Smooth muscle cell (in vitro differentiated cells): ENCODE measurements at regions not wholly inside any gene's neighbourhood (a gene's known extent, or its start where the extent isn't known, plus 50 kb on each side); places are given as distances from the start of the nearest gene placed in this dataset.

Experiments used
- DNase-seq: peaks from one replicate; lab custom pipeline; 2025; ENCODE audit not compliant: unreplicated experiment; lab: John Stamatoyannopoulos, UW
- H2AFZ ChIP-seq: fragments of 200-600 bp; sonication (generic); 2 replicates; pipeline ENCODE4 v1.6.0; 2016; ENCODE audit warnings: antibody characterized with exemption, low read depth, mild to moderate bottlenecking
- H3F3A ChIP-seq: fragments of 200-600 bp; sonication (generic); 2 replicates; pipeline ENCODE4 v1.6.0; 2017; ENCODE audit warnings: antibody characterized with exemption, low read depth
- H3K27ac ChIP-seq: fragments of 200-600 bp; sonication (generic); 2 replicates; pipeline ENCODE4 v1.5.1; 2016; ENCODE audit warnings: low read depth, mild to moderate bottlenecking
- H3K27me3 ChIP-seq: fragments of 200-600 bp; sonication (generic); 2 replicates; pipeline ENCODE4 v1.6.1; 2016; ENCODE audit warnings: low read depth, mild to moderate bottlenecking
- H3K36me3 ChIP-seq: fragments of 200-600 bp; sonication (generic); 2 replicates; pipeline ENCODE4 v1.5.1; 2016; ENCODE audit warnings: low read depth
- H3K4me1 ChIP-seq: fragments of 200-600 bp; sonication (generic); 2 replicates; pipeline ENCODE4 v1.5.1; 2016; ENCODE audit warnings: low read depth
- H3K4me2 ChIP-seq: fragments of 200-600 bp; sonication (generic); 2 replicates; pipeline ENCODE4 v1.6.0; 2016; ENCODE audit warnings: mild to moderate bottlenecking
- H3K4me3 ChIP-seq: fragments of 200-600 bp; sonication (generic); 2 replicates; pipeline ENCODE4 v1.5.1; 2016; ENCODE audit warnings: mild to moderate bottlenecking
- H3K79me2 ChIP-seq: fragments of 200-600 bp; sonication (generic); 2 replicates; pipeline ENCODE4 v1.6.0; 2016; ENCODE audit warnings: low read depth, mild to moderate bottlenecking
- H3K9ac ChIP-seq: fragments of 200-600 bp; sonication (generic); 2 replicates; pipeline ENCODE4 v1.6.0; 2016; ENCODE audit warnings: low read depth
- H3K9me3 ChIP-seq: fragments of 200-600 bp; sonication (generic); replicated peaks from 2 replicates; pipeline ENCODE4 v1.5.1; 2016; ENCODE audit warnings: low read depth
- H4K20me1 ChIP-seq: fragments of 200-600 bp; sonication (generic); 2 replicates; pipeline ENCODE4 v1.6.0; 2016; ENCODE audit warnings: low read depth
- WGBS: methylation state at CpG from one replicate; pipeline ENCODE4 v1.1.7; 2016; ENCODE audit warnings: low lambda C conversion rate; 5-methylcytosine and 5-hydroxymethylcytosine counted together
- TF ChIP-seq, protein P1 (sequence below): fragments of 200-600 bp; sonication (generic); IDR thresholded peaks from 2 replicates; pipeline ENCODE4 v1.5.1; 2017; ENCODE audit warnings: borderline replicate concordance, mild to moderate bottlenecking, antibody characterized with exemption; ENCODE audit not compliant: insufficient read depth, poor library complexity, severe bottlenecking

DNA sequence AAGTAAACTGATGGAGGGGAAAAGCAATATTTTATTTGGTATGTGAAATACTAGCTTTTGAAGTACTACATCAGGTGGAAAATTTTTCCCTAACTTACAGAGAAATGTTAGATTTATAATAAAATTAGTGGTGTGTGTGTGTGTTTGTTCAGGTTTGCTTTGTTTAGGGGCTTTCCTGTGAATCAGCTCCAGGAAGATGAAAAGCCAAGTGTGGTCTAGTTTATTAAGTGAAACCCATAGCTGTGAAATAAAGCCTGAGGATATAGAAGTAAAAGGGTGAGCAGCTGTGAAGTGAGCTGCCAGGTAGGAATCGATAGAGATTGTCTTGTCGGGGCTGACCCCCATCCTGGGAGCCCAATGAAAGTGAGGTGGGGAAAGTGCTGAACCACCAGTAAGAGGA is 347.6 kb upstream of the IMPG1 start:
- Histone ChIP-seq H3K9ac (no peak overlapping the region), H3F3A (no peaks in the 10 kb centered on the region), H2AFZ (no peak overlapping the region), H3K36me3 (no peaks in the 10 kb centered on the region), H3K4me1 (no peaks in the 10 kb centered on the region), H4K20me1 (no peaks in the 10 kb centered on the region), H3K27me3 (no peaks in the 10 kb centered on the region), H3K27ac (no peak overlapping the region), H3K4me3 (no peak overlapping the region), H3K9me3 (no peaks in the 10 kb centered on the region), H3K4me2 (no peak overlapping the region), H3K79me2 (no peaks in the 10 kb centered on the region)
- 88% methylated on average over 2 of the region's 2 CpGs for WGBS
- no peak for DNase-seq
- TF ChIP-seq, protein P1, sequence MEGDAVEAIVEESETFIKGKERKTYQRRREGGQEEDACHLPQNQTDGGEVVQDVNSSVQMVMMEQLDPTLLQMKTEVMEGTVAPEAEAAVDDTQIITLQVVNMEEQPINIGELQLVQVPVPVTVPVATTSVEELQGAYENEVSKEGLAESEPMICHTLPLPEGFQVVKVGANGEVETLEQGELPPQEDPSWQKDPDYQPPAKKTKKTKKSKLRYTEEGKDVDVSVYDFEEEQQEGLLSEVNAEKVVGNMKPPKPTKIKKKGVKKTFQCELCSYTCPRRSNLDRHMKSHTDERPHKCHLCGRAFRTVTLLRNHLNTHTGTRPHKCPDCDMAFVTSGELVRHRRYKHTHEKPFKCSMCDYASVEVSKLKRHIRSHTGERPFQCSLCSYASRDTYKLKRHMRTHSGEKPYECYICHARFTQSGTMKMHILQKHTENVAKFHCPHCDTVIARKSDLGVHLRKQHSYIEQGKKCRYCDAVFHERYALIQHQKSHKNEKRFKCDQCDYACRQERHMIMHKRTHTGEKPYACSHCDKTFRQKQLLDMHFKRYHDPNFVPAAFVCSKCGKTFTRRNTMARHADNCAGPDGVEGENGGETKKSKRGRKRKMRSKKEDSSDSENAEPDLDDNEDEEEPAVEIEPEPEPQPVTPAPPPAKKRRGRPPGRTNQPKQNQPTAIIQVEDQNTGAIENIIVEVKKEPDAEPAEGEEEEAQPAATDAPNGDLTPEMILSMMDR = no peak

DNA sequence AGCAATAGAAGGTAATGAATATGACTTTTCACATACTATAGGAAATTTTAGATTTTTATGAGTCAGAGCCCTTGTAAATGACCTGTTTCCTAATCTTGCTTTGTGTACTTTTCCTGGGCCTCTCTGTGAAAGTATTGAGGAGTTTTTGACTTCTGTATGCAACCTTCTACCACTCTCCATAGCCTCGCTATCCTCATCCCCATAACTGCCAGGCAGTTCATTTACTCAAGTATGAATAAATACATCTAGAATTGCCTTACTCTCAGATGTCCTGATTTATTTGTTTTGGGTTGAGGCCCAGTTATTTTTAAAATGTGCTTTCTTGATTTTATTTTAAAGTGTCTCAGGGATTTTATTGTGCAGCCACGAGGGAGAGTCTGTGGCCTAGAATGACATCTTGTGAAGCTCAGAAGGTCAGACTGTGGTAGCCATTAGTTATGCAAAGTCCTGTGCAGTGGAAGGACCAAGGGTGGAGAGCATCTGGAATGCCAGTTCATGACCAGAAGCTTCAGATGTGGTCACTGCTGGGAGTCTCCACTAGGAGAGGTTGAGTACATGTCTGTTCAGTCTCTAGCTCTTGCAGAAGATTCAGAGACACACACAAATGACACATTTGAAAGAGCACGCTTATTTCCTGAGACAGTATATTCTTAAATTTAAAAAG is 346.2 kb upstream of the IMPG1 start:
- H3K36me3 ChIP-seq = no peaks in the 10 kb centered on the region
- no peak overlapping the region for H3K27ac ChIP-seq
- H3K9me3 ChIP-seq = no peaks in the 10 kb centered on the region
- no peaks in the 10 kb centered on the region for H3K27me3 ChIP-seq
- TF ChIP-seq, protein P1 = no peak
- no peak overlapping the region for H3K4me2 ChIP-seq
- no peaks in the 10 kb centered on the region for H4K20me1 ChIP-seq
- no peak for DNase-seq
- H3K4me3 ChIP-seq = no peak overlapping the region
- no peaks in the 10 kb centered on the region for H3F3A ChIP-seq
- no peak overlapping the region for H3K9ac ChIP-seq
- no peak overlapping the region for H2AFZ ChIP-seq
- 71% methylated on average over 3 of the region's 3 CpGs for WGBS
- no peaks in the 10 kb centered on the region for H3K4me1 ChIP-seq
- no peaks in the 10 kb centered on the region for H3K79me2 ChIP-seq

DNA sequence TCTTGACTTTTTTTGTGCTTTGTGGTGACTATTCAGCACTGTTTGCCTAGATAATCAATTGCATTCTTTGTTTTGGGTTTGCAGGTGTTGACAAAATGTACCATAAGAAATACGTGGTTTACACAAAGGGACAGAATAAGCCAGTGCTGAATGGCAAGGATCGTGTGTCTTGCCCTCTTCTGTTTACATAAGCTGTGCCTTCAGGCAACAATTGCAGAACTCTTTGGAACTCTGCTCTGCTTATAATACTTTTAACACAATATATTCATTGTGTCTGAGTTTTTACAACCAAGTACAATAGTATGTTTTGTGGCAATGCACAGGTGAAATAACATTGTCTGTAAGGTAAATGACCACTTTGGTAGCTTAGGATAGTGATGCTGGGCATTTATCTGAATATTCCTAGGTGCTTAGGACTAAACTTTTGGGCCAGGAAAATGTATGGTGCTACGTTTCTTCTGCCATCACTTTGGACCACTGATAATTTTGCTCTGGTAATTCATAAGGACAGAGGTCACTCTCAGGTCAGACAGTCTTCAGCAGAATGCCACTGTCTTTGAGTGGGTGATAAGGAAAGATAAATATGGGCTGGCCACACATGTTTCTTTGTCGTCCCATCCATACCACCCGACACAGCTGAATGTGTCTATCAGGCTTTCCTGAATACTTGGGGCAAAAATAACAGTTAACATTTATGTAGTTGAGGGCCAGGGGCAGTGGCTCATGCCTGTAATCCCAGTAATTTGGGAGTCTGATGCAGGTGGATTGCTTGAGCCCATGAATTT is 344.6 kb upstream of the IMPG1 start:
- no peak overlapping the region for H3K4me3 ChIP-seq
- no peak overlapping the region for H3K4me2 ChIP-seq
- H3K79me2 ChIP-seq = no peaks in the 10 kb centered on the region
- no peak for DNase-seq
- H2AFZ ChIP-seq = no peak overlapping the region
- H3K9ac ChIP-seq = no peak overlapping the region
- WGBS = 53% methylated on average over 5 of the region's 5 CpGs
- TF ChIP-seq, protein P1 = no peak
- no peaks in the 10 kb centered on the region for H3F3A ChIP-seq
- no peak overlapping the region for H3K27ac ChIP-seq
- H4K20me1 ChIP-seq = no peaks in the 10 kb centered on the region
- no peaks in the 10 kb centered on the region for H3K36me3 ChIP-seq
- H3K27me3 ChIP-seq = no peaks in the 10 kb centered on the region
- H3K4me1 ChIP-seq = no peaks in the 10 kb centered on the region
- H3K9me3 ChIP-seq = no peaks in the 10 kb centered on the region

DNA sequence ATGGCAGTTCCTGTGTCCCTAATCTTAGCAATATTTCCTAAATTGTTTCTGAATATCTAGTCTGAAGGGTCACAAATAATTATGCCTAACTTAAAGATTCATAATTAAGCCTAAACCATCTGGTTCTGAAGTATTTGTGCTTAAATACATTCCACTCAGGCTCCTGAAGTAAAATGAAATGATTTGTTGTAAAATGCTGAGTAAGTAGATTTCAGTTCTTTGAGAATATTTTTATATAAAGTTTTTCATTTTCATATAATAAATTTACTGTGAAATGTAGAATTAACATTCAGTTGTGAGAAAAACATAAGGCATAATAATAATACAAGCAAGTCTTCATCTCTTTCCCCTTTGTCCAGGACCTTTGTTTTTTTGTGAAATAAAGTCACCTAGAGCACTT is 330.6 kb upstream of the IMPG1 start:
- no peak overlapping the region for H3K4me2 ChIP-seq
- H3K27ac ChIP-seq = no peak overlapping the region
- H3K9ac ChIP-seq = no peak overlapping the region
- no peaks in the 10 kb centered on the region for H3K9me3 ChIP-seq
- DNase-seq = no peak
- H3K4me1 ChIP-seq = no peaks in the 10 kb centered on the region
- H3K36me3 ChIP-seq = no peaks in the 10 kb centered on the region
- H4K20me1 ChIP-seq = no peaks in the 10 kb centered on the region
- TF ChIP-seq, protein P1 = no peak
- no peaks in the 10 kb centered on the region for H3F3A ChIP-seq
- no peak overlapping the region for H3K4me3 ChIP-seq
- H2AFZ ChIP-seq = no peak overlapping the region
- H3K27me3 ChIP-seq = no peaks in the 10 kb centered on the region
- no peaks in the 10 kb centered on the region for H3K79me2 ChIP-seq
